ENCODE measurements at regions not wholly inside any gene's neighbourhood (a gene's known extent, or its start where the extent isn't known, plus 50 kb on each side); places are given as distances from the start of the nearest gene placed in this dataset.

DNA sequence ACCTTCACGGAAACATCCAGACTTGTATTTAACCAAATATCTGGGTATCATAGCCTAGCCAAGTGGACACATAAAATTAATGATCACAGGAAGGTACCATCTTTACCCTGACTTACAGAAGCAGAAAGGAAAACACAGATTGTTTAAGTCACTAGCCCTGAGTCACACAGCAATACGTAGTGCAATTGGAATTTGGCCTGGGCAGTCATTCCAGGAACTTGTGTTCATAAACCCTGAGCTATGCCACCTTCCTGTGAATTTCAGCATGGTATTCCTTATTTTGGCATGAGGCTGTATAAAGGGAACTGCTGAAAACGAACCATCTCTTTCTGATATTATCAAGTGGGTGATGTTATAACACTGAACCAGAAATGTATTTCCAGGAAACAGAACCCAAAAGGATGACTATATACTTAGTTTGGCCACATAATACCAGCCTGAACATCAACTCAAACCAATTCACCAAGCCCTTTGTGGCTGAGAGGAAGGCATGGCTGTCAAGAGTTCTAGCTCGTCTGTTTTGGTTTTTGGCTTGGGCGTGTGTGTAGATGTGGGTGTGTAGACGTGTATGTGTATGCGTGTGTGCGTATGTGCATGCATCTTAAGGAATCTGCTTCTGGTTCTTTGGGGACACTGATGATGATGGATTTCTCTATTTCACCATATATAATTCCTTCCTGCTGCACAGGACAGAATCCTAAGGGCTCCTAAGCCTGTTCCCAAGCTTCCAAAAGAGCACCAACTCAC, 533.4 kb upstream of the ID2 start:
- TF ChIP-seq, protein P1, sequence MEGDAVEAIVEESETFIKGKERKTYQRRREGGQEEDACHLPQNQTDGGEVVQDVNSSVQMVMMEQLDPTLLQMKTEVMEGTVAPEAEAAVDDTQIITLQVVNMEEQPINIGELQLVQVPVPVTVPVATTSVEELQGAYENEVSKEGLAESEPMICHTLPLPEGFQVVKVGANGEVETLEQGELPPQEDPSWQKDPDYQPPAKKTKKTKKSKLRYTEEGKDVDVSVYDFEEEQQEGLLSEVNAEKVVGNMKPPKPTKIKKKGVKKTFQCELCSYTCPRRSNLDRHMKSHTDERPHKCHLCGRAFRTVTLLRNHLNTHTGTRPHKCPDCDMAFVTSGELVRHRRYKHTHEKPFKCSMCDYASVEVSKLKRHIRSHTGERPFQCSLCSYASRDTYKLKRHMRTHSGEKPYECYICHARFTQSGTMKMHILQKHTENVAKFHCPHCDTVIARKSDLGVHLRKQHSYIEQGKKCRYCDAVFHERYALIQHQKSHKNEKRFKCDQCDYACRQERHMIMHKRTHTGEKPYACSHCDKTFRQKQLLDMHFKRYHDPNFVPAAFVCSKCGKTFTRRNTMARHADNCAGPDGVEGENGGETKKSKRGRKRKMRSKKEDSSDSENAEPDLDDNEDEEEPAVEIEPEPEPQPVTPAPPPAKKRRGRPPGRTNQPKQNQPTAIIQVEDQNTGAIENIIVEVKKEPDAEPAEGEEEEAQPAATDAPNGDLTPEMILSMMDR (IDR thresholded peaks at IDR 0.05), result no peak
- TF ChIP-seq POLR2A (IDR thresholded peaks at IDR 0.05), result no peak

Data from heart left ventricle (tissue), 13 donors.